Frontal cortex (tissue), 3 donors: ENCODE measurements at regions not wholly inside any gene's neighbourhood (a gene's known extent, or its start where the extent isn't known, plus 50 kb on each side); places are given as distances from the start of the nearest gene placed in this dataset.
A peak's percentile ranks its signal among the peaks of the same experiment; 100 is the strongest.

Experiments
- DNase-seq, 2 donors: peaks; one replicate each; pipeline ENCODE4 v3.0.0; 2012; ENCODE audit warnings: low spot score in 2 of 2
- FAIRE-seq: peaks from 2 replicates; lab custom pipeline; 2012; peaks lifted over from hg19 to GRCh38; lab: Jason Lieb, UNC
- donor health status: control.
- donor health status: control.
- donor health status: control.

DNA sequence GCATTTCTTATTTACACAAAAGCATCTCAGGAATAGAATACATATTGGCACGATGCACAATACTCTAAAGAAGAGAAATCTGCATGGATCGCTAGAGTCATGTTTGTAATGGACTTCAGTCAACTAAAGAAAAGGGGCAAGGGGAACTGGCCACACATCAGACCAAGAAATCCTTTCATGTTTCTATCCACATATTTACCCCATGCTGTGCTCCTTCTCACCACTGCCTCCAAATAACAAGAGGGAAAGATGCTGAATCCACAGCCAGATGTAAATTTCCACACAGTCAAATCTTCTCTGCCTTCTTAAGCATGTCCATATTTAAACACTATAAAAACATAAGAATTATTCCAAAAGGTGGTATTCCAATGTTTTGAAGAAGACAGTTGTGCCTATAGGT lies 67.6 kb downstream of the COX18 start:
- DNase-seq (no peak), FAIRE-seq (no peak)

DNA sequence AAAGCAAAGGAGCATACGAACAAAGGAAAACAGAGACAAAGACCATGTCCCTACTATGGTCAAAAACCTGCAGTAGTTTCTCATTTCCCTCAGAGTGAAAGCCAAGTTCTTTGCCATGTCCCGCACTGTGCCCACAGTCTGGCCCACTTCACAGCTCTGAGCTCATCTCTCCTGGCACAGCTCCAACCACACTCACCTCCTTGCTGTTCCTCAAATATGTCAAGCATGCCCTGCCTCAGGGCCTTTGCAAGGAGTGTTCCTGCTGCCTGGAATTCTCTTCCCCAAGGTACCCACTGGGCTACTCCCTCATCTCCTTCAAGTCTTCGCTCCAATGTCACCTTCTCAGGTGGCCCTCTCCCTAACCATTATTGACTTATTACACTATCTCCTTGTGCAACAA lies 72.1 kb downstream of the COX18 start:
- no peak for FAIRE-seq
- no peak for DNase-seq

DNA sequence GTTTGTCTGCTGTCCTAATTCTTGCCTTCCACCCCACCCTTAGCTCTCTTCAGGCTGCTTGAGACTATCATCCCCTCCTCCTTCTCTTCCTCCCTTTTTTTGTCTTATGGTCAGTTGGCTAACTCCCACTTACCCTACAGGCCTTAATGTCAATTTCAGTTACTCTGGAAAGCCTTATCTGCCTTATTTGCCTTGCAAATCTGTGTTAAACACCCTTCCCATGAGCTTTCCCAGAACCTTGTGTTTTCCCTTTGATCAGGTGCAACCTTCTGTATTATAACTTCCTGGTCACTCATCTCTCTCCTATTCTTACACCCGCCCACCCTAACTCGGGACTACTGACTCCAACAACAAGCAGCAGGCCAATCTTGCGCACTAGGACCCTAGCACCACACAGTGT lies 74.8 kb downstream of the COX18 start:
- no peak for FAIRE-seq
- no peak for DNase-seq

DNA sequence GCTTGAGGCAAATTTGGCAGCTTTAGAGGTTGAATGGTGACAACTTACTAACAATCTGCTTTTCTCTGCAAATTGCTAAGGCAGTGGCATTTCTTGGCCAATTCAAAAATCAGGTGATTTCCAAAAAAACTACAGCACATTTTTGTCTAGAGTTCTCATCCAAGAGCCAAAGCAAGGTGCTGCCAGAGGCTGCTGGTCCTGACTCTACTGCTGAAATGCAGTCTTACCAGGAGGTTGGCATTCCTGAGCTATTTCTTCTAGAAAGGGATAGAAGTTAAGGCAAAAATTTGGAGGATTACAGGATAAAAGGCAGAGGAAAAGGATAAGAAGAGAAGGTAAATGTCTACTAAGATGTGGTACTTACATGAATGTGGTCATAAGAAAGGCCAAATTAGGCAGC lies 75.6 kb downstream of the COX18 start:
- no peak for DNase-seq
- no peak for FAIRE-seq

DNA sequence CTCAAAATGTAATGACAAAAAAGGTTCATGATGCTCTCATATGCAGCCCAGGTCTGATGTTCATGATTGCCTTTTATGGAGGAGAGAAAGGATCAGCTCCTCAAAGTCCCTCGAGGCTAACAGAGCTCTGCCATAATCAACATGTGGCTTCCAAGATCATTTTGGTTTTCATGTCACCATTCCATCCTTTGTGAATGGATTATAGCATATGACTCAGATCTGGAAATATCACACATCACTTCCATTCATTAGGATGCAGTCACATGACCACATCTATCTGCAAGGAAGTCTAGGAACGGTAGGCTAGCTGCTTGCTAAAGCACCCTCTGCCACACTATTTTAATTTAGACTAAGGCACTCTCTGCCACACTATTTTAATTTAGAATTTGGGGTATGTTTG lies 77.6 kb downstream of the COX18 start:
- FAIRE-seq (no peak), DNase-seq (no peak)

DNA sequence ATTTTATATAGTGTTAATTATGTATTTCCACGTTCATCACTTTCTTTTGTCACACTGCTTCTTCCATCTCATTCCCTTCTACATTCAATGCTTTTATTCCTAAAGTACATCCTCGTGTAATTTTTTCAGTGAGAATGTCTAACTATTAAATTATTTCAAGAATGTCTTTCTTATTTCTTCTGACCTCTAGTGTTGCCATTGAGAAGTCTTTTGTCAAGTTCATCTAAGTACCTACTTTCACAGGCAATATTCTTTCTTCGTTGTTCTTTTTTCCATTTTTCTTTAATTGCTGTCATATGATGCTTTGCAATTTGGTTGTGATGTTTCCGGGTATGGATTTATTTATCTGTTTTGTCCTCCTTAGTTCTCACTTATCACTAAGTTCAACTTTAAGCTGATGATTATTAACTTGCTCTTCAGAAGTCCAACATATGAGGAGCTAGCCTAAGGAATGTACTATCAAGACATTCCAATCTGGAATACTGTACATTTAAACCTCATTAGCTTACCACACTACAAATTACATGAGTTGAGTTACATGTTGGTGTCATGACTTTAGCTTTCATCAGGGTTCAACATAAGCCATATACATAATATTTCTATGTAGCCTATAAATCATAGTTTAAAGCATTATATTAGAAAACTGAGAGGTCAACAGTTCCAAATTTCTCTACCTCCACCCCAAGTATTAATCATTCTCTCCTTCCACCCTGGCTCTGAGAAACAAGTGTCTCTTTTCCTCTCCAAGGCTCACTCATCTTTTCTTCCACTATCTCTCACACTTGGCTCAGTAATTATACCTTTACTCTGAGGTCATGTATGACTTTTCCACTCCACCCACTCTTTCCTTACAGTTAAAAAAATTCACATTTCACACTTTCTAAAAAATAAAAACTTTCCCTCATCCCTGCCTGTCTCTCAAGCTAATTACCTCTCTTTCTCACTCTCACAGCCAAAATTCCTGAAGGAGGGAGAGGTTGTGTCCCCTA lies 81.5 kb downstream of the COX18 start:
- FAIRE-seq (no peak), DNase-seq (no peak)

DNA sequence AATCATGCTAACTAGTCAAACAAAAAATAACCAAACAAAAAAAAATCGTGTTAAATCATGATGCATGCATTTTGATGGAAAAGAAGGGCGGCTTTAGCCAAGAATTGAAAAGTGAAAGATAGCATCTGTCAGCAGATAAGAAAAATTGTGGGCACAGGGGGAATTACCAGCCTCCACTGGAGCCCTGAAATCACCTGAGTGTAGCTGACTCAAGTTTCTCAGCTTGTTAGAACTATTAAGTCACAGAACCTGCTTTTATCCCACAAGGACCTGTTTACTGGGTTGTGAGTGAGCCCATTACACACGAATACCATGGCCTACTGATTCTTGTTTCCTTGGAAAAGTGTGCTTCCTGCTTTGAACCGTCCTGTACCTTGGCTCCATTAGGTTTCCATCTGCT lies 85.2 kb downstream of the COX18 start:
- no peak for FAIRE-seq
- DNase-seq = no peak

DNA sequence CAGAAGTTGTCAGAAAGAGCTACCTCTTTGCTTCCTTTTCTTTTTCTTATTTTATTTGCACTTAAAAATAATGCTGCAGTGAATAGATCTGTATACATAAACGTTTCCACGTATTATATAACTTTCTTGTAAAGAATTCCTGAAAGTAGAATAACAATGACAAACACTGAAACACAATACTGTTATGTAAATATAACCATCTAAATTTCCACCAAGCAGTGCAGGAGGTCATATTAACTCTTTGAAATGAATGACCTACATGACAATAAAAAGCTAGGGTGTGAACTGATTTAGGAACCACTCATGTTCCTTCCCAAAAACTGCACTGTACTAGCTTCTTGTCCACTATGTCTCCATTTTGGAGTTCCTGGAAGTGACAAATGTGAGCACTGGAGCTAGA lies 85.8 kb downstream of the COX18 start:
- no peak for FAIRE-seq
- DNase-seq = no peak

DNA sequence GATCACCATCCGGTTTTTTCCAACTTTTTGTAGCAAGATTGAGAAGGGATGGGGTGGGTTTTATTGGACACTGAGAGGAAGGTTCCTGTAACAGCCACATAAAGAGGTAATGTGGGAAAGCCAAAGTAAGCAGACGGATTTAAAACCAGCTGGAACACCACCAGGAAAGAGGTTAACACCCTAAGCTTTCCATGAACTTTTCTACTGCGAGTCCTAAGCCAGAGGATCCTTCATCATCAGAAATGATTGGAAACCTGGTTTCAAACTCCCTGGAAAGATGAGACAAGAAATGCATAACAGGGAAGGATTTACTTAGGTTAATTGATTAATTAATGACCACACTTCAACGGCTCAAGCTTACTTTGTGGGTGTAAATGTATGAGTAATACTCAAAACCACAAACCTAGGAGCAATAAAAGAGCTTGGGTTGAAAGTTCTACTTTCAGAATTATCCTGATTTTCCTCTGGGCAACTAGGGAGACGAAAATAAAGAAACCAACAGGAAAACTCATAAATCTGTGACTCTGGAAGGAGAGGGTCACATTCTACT lies 91.5 kb downstream of the COX18 start:
- no peak for FAIRE-seq
- DNase-seq = no peak

DNA sequence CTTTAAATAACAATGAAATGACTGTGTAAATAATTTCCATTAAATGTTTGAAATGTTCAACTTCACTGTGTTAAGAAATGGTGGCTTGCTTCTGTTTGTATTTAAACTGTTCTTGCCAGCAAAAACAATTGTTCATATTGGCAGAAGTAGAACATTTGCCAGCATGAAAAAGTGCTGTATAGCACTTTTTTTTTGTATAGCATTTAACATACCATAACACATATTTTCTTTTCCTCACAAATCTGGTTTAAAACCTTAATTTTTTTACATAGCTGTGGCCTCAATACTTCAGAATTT lies 94.1 kb downstream of the COX18 start:
- no peak for FAIRE-seq

DNA sequence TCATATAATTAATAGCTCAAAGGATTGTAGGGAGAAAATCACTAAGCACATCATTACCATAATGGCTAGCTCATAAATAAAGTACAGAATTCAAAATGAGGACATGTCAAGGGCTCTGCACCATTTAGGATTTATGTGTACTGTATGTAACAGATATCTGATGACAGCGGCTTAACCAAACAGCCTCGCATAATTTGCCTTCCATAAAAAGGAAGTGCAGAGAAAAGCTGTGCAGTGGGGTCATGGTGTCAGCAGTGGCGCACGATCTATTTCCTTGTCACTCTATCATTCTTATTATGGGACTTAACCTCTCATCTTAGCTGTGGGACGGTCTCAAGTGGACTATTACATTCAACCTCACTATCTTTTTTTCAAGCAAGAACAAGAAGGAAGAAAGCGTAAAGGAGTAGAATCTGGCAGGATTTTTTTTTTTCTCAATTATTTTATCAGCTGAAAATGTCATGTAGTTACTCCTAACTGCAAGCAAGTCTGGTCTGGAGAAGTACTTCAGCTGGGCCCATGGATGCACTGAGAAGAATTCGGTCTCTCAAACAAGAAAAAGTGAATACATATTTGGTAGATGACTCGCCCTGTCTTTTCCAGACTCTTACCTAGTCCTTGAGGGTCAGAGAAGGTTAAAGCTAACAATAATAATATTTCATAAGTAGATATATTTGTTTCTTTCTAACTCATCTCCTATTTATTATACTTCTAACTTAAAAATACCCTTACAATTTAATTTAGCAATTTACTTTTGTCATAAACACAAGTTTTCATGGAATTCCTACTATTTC lies 94.6 kb downstream of the COX18 start:
- FAIRE-seq (no peak), DNase-seq (no peak)

More for the DNA sequence above, 94.1 kb downstream of the COX18 start:
- no peak for DNase-seq

DNA sequence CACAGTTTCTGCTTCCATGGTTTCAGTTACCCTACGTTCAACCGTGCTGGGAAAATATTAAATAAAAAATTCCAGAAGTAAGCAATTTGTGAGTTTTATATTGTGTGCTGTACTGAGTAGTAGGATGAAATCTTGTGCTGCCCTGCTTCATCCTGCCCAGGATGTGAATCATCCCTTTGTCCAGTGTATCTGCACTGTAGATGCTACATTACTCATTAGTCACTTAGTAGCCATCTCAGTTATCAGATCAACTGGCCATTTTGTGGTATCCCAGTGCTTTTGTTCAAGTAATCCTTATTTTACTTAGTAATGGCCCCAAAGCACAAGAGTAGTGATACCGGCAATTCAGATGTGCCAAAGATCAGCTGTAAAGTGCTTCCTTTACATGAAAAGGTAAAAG lies 97.9 kb downstream of the COX18 start:
- no peak for DNase-seq
- FAIRE-seq = no peak

DNA sequence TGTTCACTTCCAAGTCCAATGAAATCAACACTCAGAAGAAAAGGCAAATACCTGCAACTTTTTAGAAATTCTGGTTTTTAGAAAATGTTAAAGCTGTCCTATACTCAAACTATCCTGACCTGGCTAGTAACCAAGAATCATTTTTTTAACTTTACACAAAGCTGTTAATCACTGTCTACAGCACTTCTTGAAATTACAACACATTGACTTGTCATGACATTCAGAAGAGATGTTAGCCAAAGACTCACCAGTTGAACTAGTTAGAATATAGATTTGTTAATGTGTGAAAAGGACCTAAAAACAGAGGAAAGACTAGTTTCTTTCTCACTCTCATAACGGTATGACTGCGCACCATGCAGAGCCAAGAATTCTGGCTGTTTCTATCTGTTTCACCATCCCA lies 98.8 kb downstream of the COX18 start:
- DNase-seq (no peak), FAIRE-seq (no peak)

DNA sequence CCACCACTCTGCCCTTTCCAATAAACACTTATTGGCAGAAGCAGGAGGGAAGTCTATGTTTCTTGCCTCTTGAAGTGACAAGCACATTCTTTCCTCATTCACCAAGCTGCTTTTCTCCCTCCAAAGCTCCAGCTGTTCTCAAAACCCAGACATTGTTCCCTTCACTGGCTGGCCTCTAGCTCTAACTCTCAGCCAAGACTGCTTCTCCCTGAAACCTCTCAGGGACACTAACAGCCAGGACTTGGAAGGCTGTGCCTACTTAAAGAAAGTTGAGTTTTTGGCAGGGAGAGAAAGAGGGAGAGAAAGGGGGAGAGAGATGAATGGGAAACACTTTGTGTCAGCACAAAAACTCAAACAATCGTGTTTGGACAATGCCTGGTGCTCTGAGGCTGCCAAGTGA lies 99.5 kb downstream of the COX18 start:
- no peak for DNase-seq
- no peak for FAIRE-seq

DNA sequence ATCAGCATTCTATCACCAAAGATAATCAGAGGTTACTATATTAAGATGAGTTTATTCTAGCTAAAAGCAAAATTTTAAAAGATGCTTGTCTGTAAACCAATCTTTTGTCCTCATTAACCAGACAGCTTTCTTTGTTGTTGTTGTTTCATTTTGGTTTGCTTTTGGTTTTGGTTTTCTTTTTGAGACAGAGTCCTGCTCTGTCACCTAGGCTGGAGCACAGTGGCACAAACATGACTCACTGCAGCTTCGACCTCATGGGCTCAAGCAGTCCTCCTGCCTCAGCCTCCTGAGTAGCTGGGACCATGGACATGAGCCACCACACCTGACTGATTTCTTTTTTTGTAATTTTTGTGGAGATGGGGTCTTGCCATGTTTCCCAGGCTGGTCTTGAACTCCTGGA lies 102.9 kb downstream of the COX18 start:
- DNase-seq = no peak

DNA sequence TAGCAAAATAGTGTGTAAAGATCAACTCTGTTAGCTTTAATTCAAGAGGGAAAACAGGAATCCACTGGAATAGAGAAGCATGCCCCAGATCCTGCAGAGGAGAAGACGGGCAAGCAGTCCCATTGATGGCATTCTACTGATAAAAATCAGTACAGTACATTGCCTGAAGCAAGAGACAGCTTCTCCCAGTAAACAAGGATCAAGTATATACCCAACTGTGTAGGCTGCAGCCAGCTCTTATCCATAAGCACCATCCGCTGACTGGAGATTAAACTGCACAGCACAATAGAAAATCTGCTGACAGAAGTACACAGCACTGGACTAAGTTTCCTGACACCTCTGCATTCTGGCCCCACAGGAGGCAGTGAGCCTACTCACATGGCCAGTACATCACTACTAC lies 110.1 kb downstream of the COX18 start:
- FAIRE-seq (no peak), DNase-seq (no peak)

More for the DNA sequence above, 102.9 kb downstream of the COX18 start:
- no peak for FAIRE-seq

DNA sequence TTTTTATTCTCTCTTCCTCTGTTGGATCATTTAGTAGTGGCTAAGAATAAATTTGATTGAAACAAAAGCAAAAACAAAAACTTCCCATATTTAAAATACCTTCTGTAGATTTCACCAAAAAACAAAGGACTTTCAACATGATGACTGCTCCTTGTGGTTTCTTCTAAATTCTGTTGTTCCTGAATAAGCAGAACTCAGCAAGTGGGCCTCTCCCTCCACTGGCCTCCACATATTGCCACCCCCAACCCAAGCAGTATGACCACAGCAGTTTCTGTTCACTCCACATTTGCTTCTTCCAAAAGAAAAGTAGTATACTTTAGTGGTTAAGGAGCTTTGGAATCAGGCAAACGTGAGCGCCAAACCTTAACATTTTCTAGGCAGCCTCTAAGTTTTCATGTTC lies 114.7 kb downstream of the COX18 start:
- no peak for FAIRE-seq
- DNase-seq = no peak

DNA sequence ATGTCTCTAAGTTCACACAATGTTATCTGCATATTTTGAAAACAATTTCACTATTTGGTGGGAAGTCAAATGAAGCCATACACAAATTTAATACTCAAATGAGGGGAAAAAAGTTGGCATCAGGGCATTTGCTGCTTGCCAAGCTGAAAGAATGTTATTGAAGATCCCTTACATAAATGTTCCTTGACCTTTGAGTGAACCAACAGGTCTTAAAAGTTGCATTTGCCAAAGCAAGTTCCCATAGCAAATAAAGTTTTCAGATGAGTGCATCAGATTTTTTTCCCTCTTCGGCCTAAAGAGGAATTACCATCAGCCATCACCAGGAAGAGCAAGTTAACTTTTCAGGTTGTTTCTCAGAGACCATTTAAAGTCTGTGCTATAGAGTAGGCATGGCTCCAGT lies 115.9 kb downstream of the COX18 start:
- DNase-seq (no peak), FAIRE-seq (no peak)

DNA sequence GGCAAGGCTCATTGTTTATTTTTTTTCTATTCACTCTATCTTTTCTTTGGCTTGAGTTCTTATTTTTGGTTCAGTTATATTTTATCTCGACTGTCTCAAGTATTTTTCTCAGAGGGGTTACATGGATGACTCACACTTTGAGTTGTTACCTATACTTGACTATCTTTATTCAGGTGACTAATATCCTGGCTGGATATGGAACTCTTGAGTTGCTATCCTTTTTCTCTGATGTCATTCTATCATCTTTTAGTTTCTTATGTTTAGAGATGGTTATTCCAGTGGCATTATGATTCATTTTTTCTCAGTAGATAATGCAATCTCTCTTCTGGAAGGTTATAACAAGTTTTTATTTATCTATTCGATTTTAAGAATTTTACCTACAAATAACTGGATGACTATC lies 117.9 kb downstream of the COX18 start:
- DNase-seq (no peak), FAIRE-seq (no peak)

DNA sequence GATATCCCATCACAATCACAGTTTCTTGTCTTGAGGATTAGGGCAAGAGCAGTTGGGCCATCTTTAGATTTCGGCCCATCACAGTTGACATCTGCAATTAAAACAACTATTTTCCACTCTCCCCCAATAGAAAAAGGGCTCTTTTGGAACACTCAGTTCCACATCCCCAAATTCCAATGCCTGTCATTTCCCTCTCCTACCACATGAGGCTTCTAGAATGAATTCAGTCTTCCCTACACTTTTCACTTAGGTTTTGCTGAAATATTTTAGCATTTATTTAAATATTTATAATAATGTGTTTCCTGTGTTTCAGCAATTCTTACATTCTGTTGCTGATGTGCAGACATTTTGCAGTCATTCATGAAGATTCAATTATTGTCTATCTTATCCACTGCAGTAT lies 118.4 kb downstream of the COX18 start:
- DNase-seq = no peak
- no peak for FAIRE-seq

DNA sequence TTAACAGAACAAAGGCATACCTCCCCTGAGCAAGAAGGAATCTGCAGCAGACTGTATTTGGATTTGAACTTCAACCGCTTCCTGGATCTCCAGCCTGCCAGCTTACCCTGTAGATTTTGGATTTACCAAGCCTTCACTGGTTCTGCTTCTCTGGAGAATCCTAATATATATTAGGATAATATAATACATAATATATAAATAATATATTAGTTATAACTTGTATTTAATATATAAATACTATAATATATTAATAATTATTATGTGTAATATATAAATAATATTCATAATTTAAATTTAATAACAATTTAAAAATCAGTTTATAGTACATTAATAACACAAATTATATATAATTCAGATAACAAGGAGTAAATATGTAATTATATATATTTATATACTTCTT lies 121.4 kb downstream of the COX18 start:
- FAIRE-seq = peak; percentile 97

More for the DNA sequence above, 121.4 kb downstream of the COX18 start:
- no peak for DNase-seq
